Uterus (tissue), 2 donors: ENCODE measurements at regions not wholly inside any gene's neighbourhood (a gene's known extent, or its start where the extent isn't known, plus 50 kb on each side); places are given as distances from the start of the nearest gene placed in this dataset.

Experiments used
- POLR2A ChIP-seq, 2 donors: fragments of 450-650 bp; IDR thresholded peaks; one replicate each; pipeline ENCODE4 v1.6.1; 2016; ENCODE audit warnings: antibody characterized with exemption in 2 of 2, mild to moderate bottlenecking in 1 of 2, moderate library complexity in 1 of 2
- TF ChIP-seq, protein P1 (sequence below), 4 experiments: fragments of 200-600 bp in 2 of 4; fragments of 450-650 bp in 2 of 4; sonication (generic) in 2 of 4; IDR thresholded peaks; one replicate each; pipeline ENCODE4 v1.5.1; 2016 to 2019; ENCODE audit warnings: antibody characterized with exemption in 4 of 4, mild to moderate bottlenecking in 2 of 4, moderate library complexity in 1 of 4

DNA sequence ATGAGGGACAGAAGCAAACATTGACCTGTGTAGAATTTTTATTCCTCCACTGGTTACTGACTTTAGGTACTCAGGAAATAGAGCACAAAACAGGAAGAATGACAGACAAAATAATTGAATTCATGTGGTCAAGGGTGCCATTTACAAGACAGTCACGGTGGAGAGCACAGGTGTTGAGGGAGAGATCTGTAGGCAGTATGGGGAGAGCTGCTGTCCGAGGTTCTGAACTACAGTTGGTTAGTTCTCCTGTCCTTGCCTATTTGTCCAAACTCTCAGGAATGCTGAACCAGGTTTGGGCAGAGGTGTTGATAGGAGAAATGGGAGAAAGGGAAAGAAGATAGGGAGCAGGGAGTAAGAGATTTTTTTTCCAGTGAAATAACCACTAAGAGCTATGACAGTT is 178.5 kb upstream of the ZBTB20 start:
- TF ChIP-seq, protein P1, sequence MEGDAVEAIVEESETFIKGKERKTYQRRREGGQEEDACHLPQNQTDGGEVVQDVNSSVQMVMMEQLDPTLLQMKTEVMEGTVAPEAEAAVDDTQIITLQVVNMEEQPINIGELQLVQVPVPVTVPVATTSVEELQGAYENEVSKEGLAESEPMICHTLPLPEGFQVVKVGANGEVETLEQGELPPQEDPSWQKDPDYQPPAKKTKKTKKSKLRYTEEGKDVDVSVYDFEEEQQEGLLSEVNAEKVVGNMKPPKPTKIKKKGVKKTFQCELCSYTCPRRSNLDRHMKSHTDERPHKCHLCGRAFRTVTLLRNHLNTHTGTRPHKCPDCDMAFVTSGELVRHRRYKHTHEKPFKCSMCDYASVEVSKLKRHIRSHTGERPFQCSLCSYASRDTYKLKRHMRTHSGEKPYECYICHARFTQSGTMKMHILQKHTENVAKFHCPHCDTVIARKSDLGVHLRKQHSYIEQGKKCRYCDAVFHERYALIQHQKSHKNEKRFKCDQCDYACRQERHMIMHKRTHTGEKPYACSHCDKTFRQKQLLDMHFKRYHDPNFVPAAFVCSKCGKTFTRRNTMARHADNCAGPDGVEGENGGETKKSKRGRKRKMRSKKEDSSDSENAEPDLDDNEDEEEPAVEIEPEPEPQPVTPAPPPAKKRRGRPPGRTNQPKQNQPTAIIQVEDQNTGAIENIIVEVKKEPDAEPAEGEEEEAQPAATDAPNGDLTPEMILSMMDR (IDR thresholded peaks at IDR 0.05): no peak
- no peak for TF ChIP-seq POLR2A (IDR thresholded peaks at IDR 0.05)
